ENCODE measurements at regions not wholly inside any gene's neighbourhood (a gene's known extent, or its start where the extent isn't known, plus 50 kb on each side); places are given as distances from the start of the nearest gene placed in this dataset.

DNA sequence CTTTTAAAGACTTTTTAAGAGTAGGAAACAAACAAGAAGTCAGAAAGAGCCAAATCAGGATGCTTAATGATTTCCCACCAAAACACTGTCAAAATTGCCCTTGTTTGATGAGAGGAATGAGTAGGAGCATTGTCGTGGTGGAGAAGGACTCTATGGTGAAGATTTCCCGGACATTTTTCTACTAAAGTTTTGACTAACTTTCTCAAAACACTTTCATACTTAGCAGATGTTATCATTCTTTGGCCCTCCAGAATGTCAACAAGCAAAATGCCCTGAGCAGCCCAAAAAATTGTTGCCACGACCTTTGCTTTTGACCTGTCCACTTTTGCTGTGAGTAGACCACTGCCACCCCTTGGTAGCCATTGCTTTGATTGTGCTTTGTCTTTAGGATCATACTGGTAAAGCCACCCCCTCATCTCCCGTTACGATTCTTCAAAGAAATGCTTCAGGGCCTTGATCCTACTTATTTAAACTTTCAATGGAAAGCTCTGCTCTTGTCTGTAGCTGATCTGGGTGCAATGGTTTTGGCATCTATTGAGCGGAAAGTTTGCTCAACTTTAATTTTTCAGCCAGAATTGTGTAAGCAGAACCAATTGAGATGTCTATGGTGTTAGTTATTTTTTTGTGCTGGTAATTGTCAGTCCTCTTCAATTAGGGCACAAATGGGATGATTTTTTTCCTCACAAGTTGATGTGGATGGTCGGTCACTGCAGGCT, 67.2 kb downstream of the ADM start:
- TF ChIP-seq, protein P1, sequence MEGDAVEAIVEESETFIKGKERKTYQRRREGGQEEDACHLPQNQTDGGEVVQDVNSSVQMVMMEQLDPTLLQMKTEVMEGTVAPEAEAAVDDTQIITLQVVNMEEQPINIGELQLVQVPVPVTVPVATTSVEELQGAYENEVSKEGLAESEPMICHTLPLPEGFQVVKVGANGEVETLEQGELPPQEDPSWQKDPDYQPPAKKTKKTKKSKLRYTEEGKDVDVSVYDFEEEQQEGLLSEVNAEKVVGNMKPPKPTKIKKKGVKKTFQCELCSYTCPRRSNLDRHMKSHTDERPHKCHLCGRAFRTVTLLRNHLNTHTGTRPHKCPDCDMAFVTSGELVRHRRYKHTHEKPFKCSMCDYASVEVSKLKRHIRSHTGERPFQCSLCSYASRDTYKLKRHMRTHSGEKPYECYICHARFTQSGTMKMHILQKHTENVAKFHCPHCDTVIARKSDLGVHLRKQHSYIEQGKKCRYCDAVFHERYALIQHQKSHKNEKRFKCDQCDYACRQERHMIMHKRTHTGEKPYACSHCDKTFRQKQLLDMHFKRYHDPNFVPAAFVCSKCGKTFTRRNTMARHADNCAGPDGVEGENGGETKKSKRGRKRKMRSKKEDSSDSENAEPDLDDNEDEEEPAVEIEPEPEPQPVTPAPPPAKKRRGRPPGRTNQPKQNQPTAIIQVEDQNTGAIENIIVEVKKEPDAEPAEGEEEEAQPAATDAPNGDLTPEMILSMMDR (IDR thresholded peaks at IDR 0.05; ENCODE audit: extremely low read depth in 1 of 2, insufficient read depth in 1 of 2, low read depth in 1 of 2, low read length in 2 of 2), result no peak
- TF ChIP-seq POLR2A (IDR thresholded peaks at IDR 0.05; ENCODE audit: low read depth, low read length), result no peak
- TF ChIP-seq POLR2AphosphoS5 (IDR thresholded peaks at IDR 0.05; ENCODE audit: insufficient read depth, low read depth, low read length), result no peak
- TF ChIP-seq EZH2 (IDR thresholded peaks at IDR 0.05; ENCODE audit: borderline replicate concordance, low read depth, low read length, severe bottlenecking), result no peak

Measured in endothelial cell of umbilical vein (primary cell).